ENCODE measurements at regions not wholly inside any gene's neighbourhood (a gene's known extent, or its start where the extent isn't known, plus 50 kb on each side); places are given as distances from the start of the nearest gene placed in this dataset.

DNA sequence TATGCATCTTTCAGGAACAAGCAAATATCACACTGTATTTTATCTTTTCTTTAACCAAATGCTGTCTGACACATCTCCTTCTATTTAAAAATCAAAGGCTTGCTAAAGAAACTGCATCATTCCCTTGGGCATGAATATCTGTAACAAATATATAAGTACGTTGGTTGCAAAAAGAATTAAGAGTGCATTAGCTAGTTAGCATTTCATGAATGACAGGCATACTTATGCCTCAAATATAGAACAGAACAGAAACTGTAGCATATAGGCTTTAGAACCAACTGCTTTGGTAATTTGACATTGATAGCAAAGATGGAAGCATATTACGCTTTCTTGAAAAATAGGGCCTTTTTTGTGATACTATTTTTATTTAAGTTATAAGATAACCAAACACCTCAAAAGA is 761.2 kb downstream of the MAT2B start:
- H2AFZ ChIP-seq (ENCODE audit: low read depth, low read length), result no peak overlapping the region
- H3K27ac ChIP-seq (ENCODE audit: insufficient read depth, low read depth, low read length), result no peak overlapping the region
- no peaks in the 10 kb centered on the region for H3K27me3 ChIP-seq (ENCODE audit: control insufficient read depth in 2 of 2, insufficient read depth in 2 of 2, low read length in 2 of 2)
- no peak for DNase-seq (ENCODE audit: low read depth, low spot score)
- no TSS peak for BruUV-seq (replicated peaks)
- no peaks in the 10 kb centered on the region for H3K9me1 ChIP-seq (replicated peaks; ENCODE audit: control insufficient read depth, extremely low read depth, insufficient read depth, low read length)
- no peaks in the 10 kb centered on the region for H3K79me2 ChIP-seq (ENCODE audit: control insufficient read depth, insufficient read depth, low read length)
- H3K36me3 ChIP-seq (ENCODE audit: control insufficient read depth in 2 of 2, extremely low read depth in 1 of 2, insufficient read depth in 2 of 2, low read length in 2 of 2), result no peaks in the 10 kb centered on the region
- no peak for FAIRE-seq
- no peak overlapping the region for H3K9ac ChIP-seq (replicated peaks; ENCODE audit: extremely low read depth, insufficient read depth, low read length)
- H3K9me3 ChIP-seq (replicated peaks; ENCODE audit: control insufficient read depth, insufficient read depth, low read length), result no peaks in the 10 kb centered on the region
- CTCF ChIA-PET, result no interaction called here
- intact Hi-C loops (cut with micrococcal nuclease), result no loop called here
- no peaks in the 10 kb centered on the region for H3K4me1 ChIP-seq (ENCODE audit: control insufficient read depth, extremely low read depth, insufficient read depth, low read length)
- dilution Hi-C loops (cut with MboI; ENCODE audit: extremely low pct_ligation_motif_present, low sequenced_read_pairs), result no loop called here
- TF ChIP-seq POLR2A (IDR thresholded peaks at IDR 0.05; ENCODE audit: low read depth, low read length), result no peak
- no peaks in the 10 kb centered on the region for H4K20me1 ChIP-seq (replicated peaks; ENCODE audit: control insufficient read depth, extremely low read depth, insufficient read depth, low read length)
- no peak overlapping the region for H3K4me3 ChIP-seq (replicated peaks in 1 of 3; ENCODE audit: insufficient read depth in 1 of 3, low read depth in 1 of 3, low read length in 3 of 3)
- no peak overlapping the region for H3K4me2 ChIP-seq (ENCODE audit: insufficient read depth, low read length)
- POLR2A ChIA-PET, result no interaction called here

DNA sequence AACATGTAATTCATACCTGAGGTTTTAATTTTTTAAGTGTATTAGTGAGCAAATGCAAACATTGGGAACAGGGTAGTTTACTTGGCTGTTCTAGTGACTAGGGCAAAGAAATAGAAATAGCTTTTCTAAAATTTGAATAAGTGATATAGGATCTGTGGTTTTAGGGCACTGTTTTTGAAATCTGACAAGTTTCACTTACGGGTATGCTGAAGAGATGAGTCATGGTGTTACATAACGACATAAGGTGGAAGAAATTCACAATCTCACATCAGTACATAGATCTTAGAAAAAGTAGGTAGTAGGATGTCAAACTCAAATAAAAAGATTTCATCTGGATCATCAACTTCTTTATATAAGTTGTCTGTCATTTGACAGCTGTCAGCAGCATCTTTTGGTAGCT is 772.3 kb downstream of the MAT2B start:
- TF ChIP-seq FOS (IDR thresholded peaks at IDR 0.05; ENCODE audit: borderline replicate concordance, insufficient read depth, low read length) (no peak), POLR2AphosphoS5 (IDR thresholded peaks at IDR 0.05; ENCODE audit: insufficient read depth, low read depth, low read length) (no peak), GATA2 (IDR thresholded peaks at IDR 0.05; ENCODE audit: insufficient read depth, insufficient read length, low read depth, low read length) (no peak), POLR2A (IDR thresholded peaks at IDR 0.05; ENCODE audit: low read depth, low read length) (no peak), EZH2 (IDR thresholded peaks at IDR 0.05; ENCODE audit: borderline replicate concordance, low read depth, low read length, severe bottlenecking) (no peak), MYC (IDR thresholded peaks at IDR 0.05; ENCODE audit: low read depth, low read length) (no peak), JUN (IDR thresholded peaks at IDR 0.05; ENCODE audit: borderline replicate concordance, insufficient read depth, insufficient read length, low read depth) (no peak)
- TF ChIP-seq, protein P1, sequence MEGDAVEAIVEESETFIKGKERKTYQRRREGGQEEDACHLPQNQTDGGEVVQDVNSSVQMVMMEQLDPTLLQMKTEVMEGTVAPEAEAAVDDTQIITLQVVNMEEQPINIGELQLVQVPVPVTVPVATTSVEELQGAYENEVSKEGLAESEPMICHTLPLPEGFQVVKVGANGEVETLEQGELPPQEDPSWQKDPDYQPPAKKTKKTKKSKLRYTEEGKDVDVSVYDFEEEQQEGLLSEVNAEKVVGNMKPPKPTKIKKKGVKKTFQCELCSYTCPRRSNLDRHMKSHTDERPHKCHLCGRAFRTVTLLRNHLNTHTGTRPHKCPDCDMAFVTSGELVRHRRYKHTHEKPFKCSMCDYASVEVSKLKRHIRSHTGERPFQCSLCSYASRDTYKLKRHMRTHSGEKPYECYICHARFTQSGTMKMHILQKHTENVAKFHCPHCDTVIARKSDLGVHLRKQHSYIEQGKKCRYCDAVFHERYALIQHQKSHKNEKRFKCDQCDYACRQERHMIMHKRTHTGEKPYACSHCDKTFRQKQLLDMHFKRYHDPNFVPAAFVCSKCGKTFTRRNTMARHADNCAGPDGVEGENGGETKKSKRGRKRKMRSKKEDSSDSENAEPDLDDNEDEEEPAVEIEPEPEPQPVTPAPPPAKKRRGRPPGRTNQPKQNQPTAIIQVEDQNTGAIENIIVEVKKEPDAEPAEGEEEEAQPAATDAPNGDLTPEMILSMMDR (IDR thresholded peaks at IDR 0.05; ENCODE audit: extremely low read depth in 1 of 2, insufficient read depth in 1 of 2, low read depth in 1 of 2, low read length in 2 of 2), result no peak
- TF ChIP-seq, protein P2, sequence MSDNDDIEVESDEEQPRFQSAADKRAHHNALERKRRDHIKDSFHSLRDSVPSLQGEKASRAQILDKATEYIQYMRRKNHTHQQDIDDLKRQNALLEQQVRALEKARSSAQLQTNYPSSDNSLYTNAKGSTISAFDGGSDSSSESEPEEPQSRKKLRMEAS (IDR thresholded peaks at IDR 0.05; ENCODE audit: insufficient read depth, insufficient read length), result no peak
- no peak for DNase-seq (ENCODE audit: low read depth, low spot score)
- POLR2A ChIA-PET, result no interaction called here
- no peaks in the 10 kb centered on the region for H3K4me1 ChIP-seq (ENCODE audit: control insufficient read depth, extremely low read depth, insufficient read depth, low read length)
- no peaks in the 10 kb centered on the region for H3K79me2 ChIP-seq (ENCODE audit: control insufficient read depth, insufficient read depth, low read length)
- CTCF ChIA-PET, result interaction anchor here (1.3 kb wide), 1 partner anchor 13 kb away, joined by 3 read pairs; no protein-coding TSS in a partner anchor
- dilution Hi-C loops (cut with MboI; ENCODE audit: extremely low pct_ligation_motif_present, low sequenced_read_pairs) (no loop called here), intact Hi-C loops (cut with micrococcal nuclease) (no loop called here)
- no peaks in the 10 kb centered on the region for H3K9me1 ChIP-seq (replicated peaks; ENCODE audit: control insufficient read depth, extremely low read depth, insufficient read depth, low read length)
- H3K9me3 ChIP-seq (replicated peaks; ENCODE audit: control insufficient read depth, insufficient read depth, low read length), result no peaks in the 10 kb centered on the region
- H3K27me3 ChIP-seq (ENCODE audit: control insufficient read depth in 2 of 2, insufficient read depth in 2 of 2, low read length in 2 of 2), result no peaks in the 10 kb centered on the region
- H4K20me1 ChIP-seq (replicated peaks; ENCODE audit: control insufficient read depth, extremely low read depth, insufficient read depth, low read length), result no peaks in the 10 kb centered on the region
- no peak overlapping the region for H3K4me3 ChIP-seq (replicated peaks in 1 of 3; ENCODE audit: insufficient read depth in 1 of 3, low read depth in 1 of 3, low read length in 3 of 3)
- no peak overlapping the region for H3K4me2 ChIP-seq (ENCODE audit: insufficient read depth, low read length)
- no TSS peak for BruUV-seq (replicated peaks)
- H3K27ac ChIP-seq (ENCODE audit: insufficient read depth, low read depth, low read length), result no peak overlapping the region
- H2AFZ ChIP-seq (ENCODE audit: low read depth, low read length), result no peak overlapping the region
- FAIRE-seq, result no peak
- H3K36me3 ChIP-seq (ENCODE audit: control insufficient read depth in 2 of 2, extremely low read depth in 1 of 2, insufficient read depth in 2 of 2, low read length in 2 of 2), result no peaks in the 10 kb centered on the region
- no peak overlapping the region for H3K9ac ChIP-seq (replicated peaks; ENCODE audit: extremely low read depth, insufficient read depth, low read length)

All from endothelial cell of umbilical vein (primary cell).